ENCODE measurements at regions not wholly inside any gene's neighbourhood (a gene's known extent, or its start where the extent isn't known, plus 50 kb on each side); places are given as distances from the start of the nearest gene placed in this dataset.
"Not testable (repeated sequence)": the region's sequence is repeated elsewhere in the genome, so short reads cannot be mapped to it uniquely, and the experiment has no call there.

- DNase-seq (ENCODE audit: low read depth in 2 of 3, low spot score in 2 of 3) = no peak
Observed at GRCh38 chr12:80045594-80045993, 53.7 kb upstream of the OTOGL start.

- no peak for DNase-seq (ENCODE audit: low read depth in 2 of 3, low spot score in 2 of 3)
Observed at GRCh38 chr12:80044694-80045046, 54.7 kb upstream of the OTOGL start.

GRCh38 chr12:80041692-80042091, 57.6 kb upstream of the OTOGL start:
- DNase-seq (ENCODE audit: low read depth in 2 of 3, low spot score in 2 of 3) = no peak

GRCh38 chr12:80041071-80041470, 58.3 kb upstream of the OTOGL start:
- DNase-seq (ENCODE audit: low read depth in 2 of 3, low spot score in 2 of 3) = no peak

- peak in 2 of 3 donors; percentile 4 to 15 for DNase-seq (ENCODE audit: low read depth in 2 of 3, low spot score in 2 of 3)
Observed at GRCh38 chr12:80040075-80040738, 59.1 kb upstream of the OTOGL start.

- DNase-seq (ENCODE audit: low read depth in 2 of 3, low spot score in 2 of 3) = no peak
Observed at GRCh38 chr12:80038062-80038560, 61.2 kb upstream of the OTOGL start.

GRCh38 chr12:80033448-80033847, 65.9 kb upstream of the OTOGL start:
- no peak for DNase-seq (ENCODE audit: low read depth in 2 of 3, low spot score in 2 of 3)

- DNase-seq (ENCODE audit: low read depth in 2 of 3, low spot score in 2 of 3) = no peak
Observed at GRCh38 chr12:80032946-80033345, 66.4 kb upstream of the OTOGL start.

GRCh38 chr12:80031229-80031628, 68.1 kb upstream of the OTOGL start:
- no peak for DNase-seq (ENCODE audit: low read depth in 2 of 3, low spot score in 2 of 3)

GRCh38 chr12:80025638-80026037, 73.7 kb upstream of the OTOGL start:
- no peak for DNase-seq (ENCODE audit: low read depth in 2 of 3, low spot score in 2 of 3)

GRCh38 chr12:80019691-80020090, 79.6 kb upstream of the OTOGL start:
- DNase-seq (ENCODE audit: low read depth in 2 of 3, low spot score in 2 of 3) = no peak

- DNase-seq (ENCODE audit: low read depth in 2 of 3, low spot score in 2 of 3) = no peak
Observed at GRCh38 chr12:80018119-80018518, 81.2 kb upstream of the OTOGL start.

GRCh38 chr12:80017261-80017870, 82.0 kb upstream of the OTOGL start:
- DNase-seq (ENCODE audit: low read depth in 2 of 3, low spot score in 2 of 3) = no peak

- DNase-seq (ENCODE audit: low read depth in 2 of 3, low spot score in 2 of 3) = no peak
Observed at GRCh38 chr12:80016684-80017083, 81.8 kb upstream of the PPP1R12A start.

GRCh38 chr12:80015660-80016059, 80.8 kb upstream of the PPP1R12A start:
- DNase-seq (ENCODE audit: low read depth in 2 of 3, low spot score in 2 of 3) = no peak

GRCh38 chr12:80003744-80004143, 68.8 kb upstream of the PPP1R12A start:
- not testable (repeated sequence) for DNase-seq (ENCODE audit: low read depth in 2 of 3, low spot score in 2 of 3)

GRCh38 chr12:80001562-80001961, 66.7 kb upstream of the PPP1R12A start:
- DNase-seq (ENCODE audit: low read depth in 2 of 3, low spot score in 2 of 3) = no peak

GRCh38 chr12:80000831-80001230, 65.9 kb upstream of the PPP1R12A start:
- no peak for DNase-seq (ENCODE audit: low read depth in 2 of 3, low spot score in 2 of 3)

GRCh38 chr12:79998554-79998953, 63.7 kb upstream of the PPP1R12A start:
- no peak for DNase-seq (ENCODE audit: low read depth in 2 of 3, low spot score in 2 of 3)

GRCh38 chr12:79997096-79997791, 62.3 kb upstream of the PPP1R12A start:
- peak in 1 of 3 donors; percentile 5 for DNase-seq (ENCODE audit: low read depth in 2 of 3, low spot score in 2 of 3)

- not testable (repeated sequence) for DNase-seq (ENCODE audit: low read depth in 2 of 3, low spot score in 2 of 3)
Observed at GRCh38 chr12:79995385-79996084, 60.6 kb upstream of the PPP1R12A start.

Data from hematopoietic multipotent progenitor cell (in vitro differentiated cells).